ENCODE measurements at regions not wholly inside any gene's neighbourhood (a gene's known extent, or its start where the extent isn't known, plus 50 kb on each side); places are given as distances from the start of the nearest gene placed in this dataset.

GRCh38 chr16:82224821-82225220 lies 54.8 kb upstream of the MPHOSPH6 start:
- H3K27ac ChIP-seq (ENCODE audit: poor library complexity, severe bottlenecking), result no peak overlapping the region
- DNase-seq (ENCODE audit: low spot score) (no peak), ATAC-seq (ENCODE audit: low read depth) (no peak)
- H3K4me1 ChIP-seq (ENCODE audit: insufficient read depth, poor library complexity, severe bottlenecking), result no peaks in the 10 kb centered on the region
- no peaks in the 10 kb centered on the region for H3K36me3 ChIP-seq (ENCODE audit: low read depth)
- no peak overlapping the region for H3K4me3 ChIP-seq (ENCODE audit: severe bottlenecking)
- TF ChIP-seq, protein P1, sequence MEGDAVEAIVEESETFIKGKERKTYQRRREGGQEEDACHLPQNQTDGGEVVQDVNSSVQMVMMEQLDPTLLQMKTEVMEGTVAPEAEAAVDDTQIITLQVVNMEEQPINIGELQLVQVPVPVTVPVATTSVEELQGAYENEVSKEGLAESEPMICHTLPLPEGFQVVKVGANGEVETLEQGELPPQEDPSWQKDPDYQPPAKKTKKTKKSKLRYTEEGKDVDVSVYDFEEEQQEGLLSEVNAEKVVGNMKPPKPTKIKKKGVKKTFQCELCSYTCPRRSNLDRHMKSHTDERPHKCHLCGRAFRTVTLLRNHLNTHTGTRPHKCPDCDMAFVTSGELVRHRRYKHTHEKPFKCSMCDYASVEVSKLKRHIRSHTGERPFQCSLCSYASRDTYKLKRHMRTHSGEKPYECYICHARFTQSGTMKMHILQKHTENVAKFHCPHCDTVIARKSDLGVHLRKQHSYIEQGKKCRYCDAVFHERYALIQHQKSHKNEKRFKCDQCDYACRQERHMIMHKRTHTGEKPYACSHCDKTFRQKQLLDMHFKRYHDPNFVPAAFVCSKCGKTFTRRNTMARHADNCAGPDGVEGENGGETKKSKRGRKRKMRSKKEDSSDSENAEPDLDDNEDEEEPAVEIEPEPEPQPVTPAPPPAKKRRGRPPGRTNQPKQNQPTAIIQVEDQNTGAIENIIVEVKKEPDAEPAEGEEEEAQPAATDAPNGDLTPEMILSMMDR (IDR thresholded peaks at IDR 0.05; ENCODE audit: poor library complexity, severe bottlenecking), result no peak
- no peaks in the 10 kb centered on the region for H3K27me3 ChIP-seq (ENCODE audit: insufficient read depth, poor library complexity, severe bottlenecking)
- H3K9me3 ChIP-seq (ENCODE audit: severe bottlenecking), result no peaks in the 10 kb centered on the region

DNA sequence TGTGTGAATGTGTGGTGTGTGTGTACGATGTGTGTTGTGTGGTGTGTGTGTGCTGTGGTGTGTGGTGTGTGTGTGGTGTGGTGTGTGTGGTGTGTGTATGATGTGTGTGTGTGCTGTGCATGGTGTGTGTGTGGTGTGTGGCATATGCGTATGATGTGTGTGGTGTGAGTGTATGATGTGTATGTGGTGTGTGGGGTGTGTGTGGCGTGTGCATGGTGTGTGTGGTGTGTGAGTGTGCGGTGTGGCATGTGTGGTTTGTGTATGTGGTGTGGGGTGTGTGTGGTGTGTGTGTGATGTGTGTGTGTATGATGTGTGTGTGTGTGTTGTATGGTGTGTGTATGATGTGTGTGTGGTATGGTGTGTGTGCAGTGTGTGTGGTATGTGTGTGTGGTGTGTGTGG lies 50.5 kb upstream of the MPHOSPH6 start:
- H3K27me3 ChIP-seq (ENCODE audit: insufficient read depth, poor library complexity, severe bottlenecking), result no peaks in the 10 kb centered on the region
- no peak for ATAC-seq (ENCODE audit: low read depth)
- no peaks in the 10 kb centered on the region for H3K4me1 ChIP-seq (ENCODE audit: insufficient read depth, poor library complexity, severe bottlenecking)
- H3K36me3 ChIP-seq (ENCODE audit: low read depth), result no peaks in the 10 kb centered on the region
- H3K9me3 ChIP-seq (ENCODE audit: severe bottlenecking), result no peaks in the 10 kb centered on the region
- TF ChIP-seq, protein P1 (IDR thresholded peaks at IDR 0.05; ENCODE audit: poor library complexity, severe bottlenecking), result no peak
- DNase-seq (ENCODE audit: low spot score), result no peak
- no peak overlapping the region for H3K4me3 ChIP-seq (ENCODE audit: severe bottlenecking)
- no peak overlapping the region for H3K27ac ChIP-seq (ENCODE audit: poor library complexity, severe bottlenecking)

All from RWPE2 (cell line).